ENCODE measurements at regions not wholly inside any gene's neighbourhood (a gene's known extent, or its start where the extent isn't known, plus 50 kb on each side); places are given as distances from the start of the nearest gene placed in this dataset.

GRCh38 chr9:107862881-107863280, 373.3 kb upstream of the KLF4 start:
- no peak overlapping the region for H2AFZ ChIP-seq (ENCODE audit: low read depth, low read length, poor library complexity, severe bottlenecking)
- H3K9me2 ChIP-seq (ENCODE audit: insufficient read depth) = no peaks in the 10 kb centered on the region
- ATAC-seq (no peak), DNase-seq (ENCODE audit: low read depth, low spot score) (no peak)
- no peak overlapping the region for H3K9ac ChIP-seq (ENCODE audit: low read length)
- no peak overlapping the region for H3K4me2 ChIP-seq (ENCODE audit: low read length)
- RAD21 ChIA-PET (ENCODE audit: low non-redundant PET in 1 of 2, low total read pairs in 2 of 2, uncharacterized antibody in 2 of 2, unreplicated experiment in 2 of 2) = no interaction called here
- CTCF ChIA-PET = no interaction called here
- no peak for TF ChIP-seq FOSL1 (IDR thresholded peaks at IDR 0.05; ENCODE audit: low read depth)
- TF ChIP-seq RAD21 (IDR thresholded peaks at IDR 0.05; ENCODE audit: low read depth) = no peak
- no peak for TF ChIP-seq CEBPB (IDR thresholded peaks at IDR 0.05; ENCODE audit: low read depth)
- no peak for TF ChIP-seq ZNF274 (IDR thresholded peaks at IDR 0.05; ENCODE audit: low read depth, low read length)
- TF ChIP-seq SIN3A (IDR thresholded peaks at IDR 0.05; ENCODE audit: low read depth) = no peak
- no peak for TF ChIP-seq SRF (IDR thresholded peaks at IDR 0.05; ENCODE audit: low read depth)
- H3K4me1 ChIP-seq (ENCODE audit: control insufficient read depth in 1 of 2, insufficient read depth in 2 of 2, low read length in 2 of 2) = no peaks in the 10 kb centered on the region
- no peak overlapping the region for H3K27ac ChIP-seq (ENCODE audit: low read depth, low read length)
- POLR2A ChIA-PET = no interaction called here
- H3K4me3 ChIP-seq (replicated peaks in 1 of 2; ENCODE audit: low read depth in 1 of 2, low read length in 2 of 2) = no peak overlapping the region
- no peaks in the 10 kb centered on the region for H3K27me3 ChIP-seq (ENCODE audit: insufficient read depth, low read length)
- no peaks in the 10 kb centered on the region for H3K36me3 ChIP-seq (ENCODE audit: control insufficient read depth in 1 of 2, insufficient read depth in 2 of 2, low read length in 2 of 2)
- H3K9me3 ChIP-seq (ENCODE audit: control insufficient read depth in 1 of 2, insufficient read depth in 1 of 2, low read depth in 1 of 2, low read length in 2 of 2) = no peaks in the 10 kb centered on the region
- BruUV-seq (replicated peaks) = no TSS peak
- no peaks in the 10 kb centered on the region for H3K79me2 ChIP-seq (ENCODE audit: insufficient read depth, low read length)
- H4K20me1 ChIP-seq (ENCODE audit: insufficient read depth) = no peaks in the 10 kb centered on the region
- intact Hi-C loops (cut with micrococcal nuclease) = loop anchor here (10.0 kb wide), 1 partner anchor 378 kb away; the partner anchor contains the start of gene KLF4

- ChIA-PET RAD21 (ENCODE audit: low non-redundant PET in 1 of 2, low total read pairs in 2 of 2, uncharacterized antibody in 2 of 2, unreplicated experiment in 2 of 2) (no interaction called here), CTCF (no interaction called here), POLR2A (no interaction called here)
- ATAC-seq = no peak
- Histone ChIP-seq H3K27me3 (ENCODE audit: insufficient read depth, low read length) (no peaks in the 10 kb centered on the region), H3K9ac (ENCODE audit: low read length) (no peak overlapping the region), H3K4me2 (ENCODE audit: low read length) (no peak overlapping the region), H3K4me3 (replicated peaks in 1 of 2; ENCODE audit: low read depth in 1 of 2, low read length in 2 of 2) (no peak overlapping the region), H4K20me1 (ENCODE audit: insufficient read depth) (no peaks in the 10 kb centered on the region), H3K27ac (ENCODE audit: low read depth, low read length) (no peak overlapping the region), H3K9me3 (ENCODE audit: control insufficient read depth in 1 of 2, insufficient read depth in 1 of 2, low read depth in 1 of 2, low read length in 2 of 2) (no peaks in the 10 kb centered on the region), H3K79me2 (ENCODE audit: insufficient read depth, low read length) (no peaks in the 10 kb centered on the region), H3K4me1 (ENCODE audit: control insufficient read depth in 1 of 2, insufficient read depth in 2 of 2, low read length in 2 of 2) (no peaks in the 10 kb centered on the region), H3K9me2 (ENCODE audit: insufficient read depth) (no peaks in the 10 kb centered on the region), H3K36me3 (ENCODE audit: control insufficient read depth in 1 of 2, insufficient read depth in 2 of 2, low read length in 2 of 2) (no peaks in the 10 kb centered on the region), H2AFZ (ENCODE audit: low read depth, low read length, poor library complexity, severe bottlenecking) (no peak overlapping the region)
- TF ChIP-seq CEBPB (IDR thresholded peaks at IDR 0.05; ENCODE audit: low read depth) (no peak), CTCF (IDR thresholded peaks at IDR 0.05 in 2 of 3, conservative IDR thresholded peaks at IDR 0.05 in 1 of 3; ENCODE audit: borderline replicate concordance in 1 of 3, insufficient read depth in 1 of 3, low read depth in 2 of 3, low read length in 2 of 3) (no peak), CBX3 (IDR thresholded peaks at IDR 0.05; ENCODE audit: low read depth) (no peak), EGR1 (IDR thresholded peaks at IDR 0.05; ENCODE audit: low read depth) (no peak), REST (IDR thresholded peaks at IDR 0.05; ENCODE audit: low read depth) (no peak), SRF (IDR thresholded peaks at IDR 0.05; ENCODE audit: low read depth) (no peak)
- intact Hi-C loops (cut with micrococcal nuclease) = loop anchor here (10.0 kb wide), 1 partner anchor 378 kb away; the partner anchor contains the start of gene KLF4
- no TSS peak for BruUV-seq (replicated peaks)
- DNase-seq (ENCODE audit: low read depth, low spot score) = no peak
These were observed 372.8 kb upstream of the KLF4 start for GRCh38 chr9:107862323-107862722.

Measured in HCT116 (cell line).